HG03103 (cell line): ENCODE measurements at regions not wholly inside any gene's neighbourhood (a gene's known extent, or its start where the extent isn't known, plus 50 kb on each side); places are given as distances from the start of the nearest gene placed in this dataset.

Experiments used
- ATAC-seq: cut with Tn5 transposase; IDR thresholded peaks from one replicate; pipeline ENCODE4 v1.9.1; 2021; ENCODE audit warnings: low read depth; ENCODE audit not compliant: unreplicated experiment

- no peak for ATAC-seq
These were observed 726.2 kb upstream of the SGCG start for GRCh38 chr13:22454586-22454985.

- ATAC-seq = no peak
These were observed 725.7 kb upstream of the SGCG start for GRCh38 chr13:22455036-22455435.

GRCh38 chr13:22461854-22462490 is 718.8 kb upstream of the SGCG start:
- no peak for ATAC-seq

- ATAC-seq = no peak
These were observed 717.7 kb upstream of the SGCG start for GRCh38 chr13:22463089-22463488.

- no peak for ATAC-seq
These were observed 712.7 kb upstream of the SGCG start for GRCh38 chr13:22468045-22468444.

GRCh38 chr13:22468824-22469223 is 712.0 kb upstream of the SGCG start:
- no peak for ATAC-seq

- no peak for ATAC-seq
These were observed 711.3 kb upstream of the SGCG start for GRCh38 chr13:22469452-22469851.

GRCh38 chr13:22470075-22470474 is 710.7 kb upstream of the SGCG start:
- ATAC-seq = no peak

- ATAC-seq = no peak
These were observed 698.2 kb upstream of the SGCG start for GRCh38 chr13:22482496-22483000.

GRCh38 chr13:22483276-22483675 is 697.5 kb upstream of the SGCG start:
- ATAC-seq = no peak

GRCh38 chr13:22486490-22486889 is 694.3 kb upstream of the SGCG start:
- ATAC-seq = no peak

- no peak for ATAC-seq
These were observed 692.8 kb upstream of the SGCG start for GRCh38 chr13:22487932-22488331.

GRCh38 chr13:22489771-22490170 is 691.0 kb upstream of the SGCG start:
- no peak for ATAC-seq

GRCh38 chr13:22495819-22496218 is 685.0 kb upstream of the SGCG start:
- ATAC-seq = no peak

- no peak for ATAC-seq
These were observed 683.8 kb upstream of the SGCG start for GRCh38 chr13:22496803-22497508.

- ATAC-seq = no peak
These were observed 682.6 kb upstream of the SGCG start for GRCh38 chr13:22497991-22498780.

- no peak for ATAC-seq
These were observed 680.9 kb upstream of the SGCG start for GRCh38 chr13:22499919-22500318.

- no peak for ATAC-seq
These were observed 675.3 kb upstream of the SGCG start for GRCh38 chr13:22505489-22505888.

GRCh38 chr13:22506096-22506691 is 674.6 kb upstream of the SGCG start:
- no peak for ATAC-seq

GRCh38 chr13:22517544-22517943 is 663.2 kb upstream of the SGCG start:
- ATAC-seq = no peak

GRCh38 chr13:22536851-22537250 is 643.9 kb upstream of the SGCG start:
- ATAC-seq = no peak
